Neuronal stem cell (in vitro differentiated cells): ENCODE measurements at regions not wholly inside any gene's neighbourhood (a gene's known extent, or its start where the extent isn't known, plus 50 kb on each side); places are given as distances from the start of the nearest gene placed in this dataset.

Source experiments
- DNase-seq: peaks from one replicate; pipeline ENCODE4 v3.0.0-alpha.2; 2013; ENCODE audit warnings: low spot score
- H2AFZ ChIP-seq: one replicate; pipeline ENCODE4 v1.6.1; 2013; ENCODE audit warnings: mild to moderate bottlenecking, low read length, inconsistent platforms
- H2AK5ac ChIP-seq: 2 replicates; pipeline ENCODE4 v1.6.1; 2013; ENCODE audit warnings: low read depth, mild to moderate bottlenecking, inconsistent platforms, low read length, moderate library complexity, mixed read lengths
- H2BK120ac ChIP-seq: 2 replicates; pipeline ENCODE4 v1.6.1; 2013; ENCODE audit warnings: low read depth, mild to moderate bottlenecking, inconsistent platforms, low read length, moderate library complexity, mixed read lengths
- H2BK12ac ChIP-seq: one replicate; pipeline ENCODE4 v1.6.1; 2013; ENCODE audit warnings: low read length, inconsistent platforms
- H2BK15ac ChIP-seq: 2 replicates; pipeline ENCODE4 v1.6.1; 2013; ENCODE audit warnings: mild to moderate bottlenecking, low read length, inconsistent platforms, mixed read lengths
- H2BK5ac ChIP-seq: one replicate; pipeline ENCODE4 v1.6.1; 2013; ENCODE audit warnings: inconsistent platforms, mild to moderate bottlenecking, low read length, moderate library complexity
- H3K14ac ChIP-seq: one replicate; pipeline ENCODE4 v1.6.1; 2013; ENCODE audit warnings: low read length, inconsistent platforms
- H3K18ac ChIP-seq: 2 replicates; pipeline ENCODE4 v1.6.1; 2013; ENCODE audit warnings: low read length, inconsistent platforms
- H3K23ac ChIP-seq: 2 replicates; pipeline ENCODE4 v1.6.1; 2013; ENCODE audit warnings: low read depth, mild to moderate bottlenecking, mixed read lengths, low read length, inconsistent platforms; ENCODE audit not compliant: poor library complexity
- H3K27ac ChIP-seq: replicated peaks from 3 replicates; pipeline ENCODE4 v1.5.1; 2013; ENCODE audit warnings: low read length, inconsistent platforms
- H3K27me3 ChIP-seq, 3 experiments: 2 replicates each; pipeline ENCODE4 v1.6.1; 2013; ENCODE audit warnings: low read length in 3 of 3, mild to moderate bottlenecking in 2 of 3, inconsistent platforms in 1 of 3, low read depth in 1 of 3, mixed read lengths in 1 of 3, moderate library complexity in 1 of 3; ENCODE audit not compliant: control insufficient read depth in 3 of 3, insufficient read depth in 3 of 3
- H3K36me3 ChIP-seq, 2 donors: replicated peaks in 1 of 2; 2 replicates each; pipeline ENCODE4 v1.6.1; 2013; ENCODE audit warnings: low read length in 2 of 2; ENCODE audit not compliant: control insufficient read depth in 2 of 2, insufficient read depth in 2 of 2
- H3K4ac ChIP-seq: 2 replicates; pipeline ENCODE4 v1.6.1; 2013; ENCODE audit warnings: inconsistent platforms, mild to moderate bottlenecking, low read length, moderate library complexity
- H3K4me1 ChIP-seq, 2 donors: 1 replicate in 1 of 2; 2 replicates in 1 of 2; pipeline ENCODE4 v1.6.1; 2013; ENCODE audit warnings: low read length in 2 of 2, low read depth in 1 of 2; ENCODE audit not compliant: control insufficient read depth in 2 of 2, insufficient read depth in 1 of 2
- H3K4me2 ChIP-seq: one replicate; pipeline ENCODE4 v1.6.1; 2013; ENCODE audit warnings: mild to moderate bottlenecking, low read length, inconsistent platforms; ENCODE audit not compliant: insufficient read depth, poor library complexity, severe bottlenecking
- H3K4me3 ChIP-seq, 2 donors: 2 replicates each; pipeline ENCODE4 v1.5.1; 2013; ENCODE audit warnings: low read length in 2 of 2, mild to moderate bottlenecking in 2 of 2, inconsistent platforms in 1 of 2, moderate library complexity in 1 of 2
- H3K79me1 ChIP-seq: one replicate; pipeline ENCODE4 v1.6.1; 2013; ENCODE audit warnings: low read depth, mild to moderate bottlenecking, inconsistent platforms, low read length, moderate library complexity
- H3K9ac ChIP-seq: one replicate; pipeline ENCODE4 v1.6.1; 2013; ENCODE audit warnings: mild to moderate bottlenecking, low read depth, low read length, inconsistent platforms; ENCODE audit not compliant: poor library complexity
- H3K9me3 ChIP-seq, 2 donors: replicated peaks in 1 of 2; 2 replicates each; pipeline versions ENCODE3 to v1.6.1; 2013; ENCODE audit warnings: low read length in 2 of 2, mild to moderate bottlenecking in 2 of 2, inconsistent platforms in 1 of 2, low read depth in 1 of 2, mixed read lengths in 1 of 2, moderate library complexity in 1 of 2; ENCODE audit not compliant: control insufficient read depth in 2 of 2, insufficient read depth in 1 of 2
- H4K8ac ChIP-seq: one replicate; pipeline ENCODE4 v1.6.1; 2013; ENCODE audit warnings: low read depth, mild to moderate bottlenecking, inconsistent platforms, low read length, moderate library complexity
- H4K91ac ChIP-seq: one replicate; pipeline ENCODE4 v1.6.1; 2013; ENCODE audit warnings: low read length, low read depth, mild to moderate bottlenecking, inconsistent platforms; ENCODE audit not compliant: poor library complexity
- WGBS, 2 donors: extraction: QIAGEN DNeasy Blood & Tissue Kit; methylation state at CpG; one replicate each; pipeline ENCODE4 v1.1.7; 2013; ENCODE audit warnings: missing lambda C conversion rate in 2 of 2, mixed read lengths in 1 of 2; ENCODE audit not compliant: insufficient read length in 2 of 2, insufficient replicate concordance in 1 of 2; ENCODE audit errors: extremely low coverage in 2 of 2; 5-methylcytosine and 5-hydroxymethylcytosine counted together

DNA sequence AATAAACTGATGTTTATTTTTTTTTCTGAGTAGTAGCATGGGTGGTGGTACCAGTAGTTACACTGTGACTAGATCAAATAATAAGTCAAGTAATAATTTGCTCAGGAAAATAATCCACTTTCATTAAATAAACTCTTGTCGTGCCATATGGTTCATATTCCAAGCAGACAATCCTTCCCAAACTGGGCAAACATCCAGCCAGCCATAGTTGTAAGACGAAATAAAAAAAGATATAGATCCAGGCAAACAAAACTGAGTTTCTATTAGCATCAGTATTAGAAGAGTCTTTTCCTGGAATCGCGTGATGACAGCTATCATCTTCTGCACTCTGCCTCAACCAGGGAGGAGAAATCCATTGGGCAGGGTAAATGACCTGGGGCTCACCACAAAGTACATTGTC lies 508.4 kb upstream of the GOT2 start:
- H2BK12ac ChIP-seq: no peak overlapping the region
- H3K14ac ChIP-seq: no peak overlapping the region
- H3K79me1 ChIP-seq: no peaks in the 10 kb centered on the region
- no peak for DNase-seq
- no peak overlapping the region for H4K8ac ChIP-seq
- H3K9ac ChIP-seq: no peak overlapping the region
- no peaks in the 10 kb centered on the region for H3K27me3 ChIP-seq
- H3K4me2 ChIP-seq: no peak overlapping the region
- no peaks in the 10 kb centered on the region for H3K36me3 ChIP-seq
- no peak overlapping the region for H4K91ac ChIP-seq
- H3K4ac ChIP-seq: no peak overlapping the region
- no peak overlapping the region for H3K18ac ChIP-seq
- H2AK5ac ChIP-seq: no peak overlapping the region
- no peak overlapping the region for H2AFZ ChIP-seq
- H3K4me1 ChIP-seq: peaks cover 0 to 3% of the 10 kb centered on the region in 2 donors
- H3K23ac ChIP-seq: no peak overlapping the region
- no peaks in the 10 kb centered on the region for H3K9me3 ChIP-seq
- H3K27ac ChIP-seq: no peak overlapping the region
- no peak overlapping the region for H3K4me3 ChIP-seq
- H2BK5ac ChIP-seq: no peak overlapping the region
- H2BK15ac ChIP-seq: no peak overlapping the region
- WGBS, 2 donors: no CpG with 5 or more reads among the region's 4 CpGs
- H2BK120ac ChIP-seq: no peak overlapping the region

DNA sequence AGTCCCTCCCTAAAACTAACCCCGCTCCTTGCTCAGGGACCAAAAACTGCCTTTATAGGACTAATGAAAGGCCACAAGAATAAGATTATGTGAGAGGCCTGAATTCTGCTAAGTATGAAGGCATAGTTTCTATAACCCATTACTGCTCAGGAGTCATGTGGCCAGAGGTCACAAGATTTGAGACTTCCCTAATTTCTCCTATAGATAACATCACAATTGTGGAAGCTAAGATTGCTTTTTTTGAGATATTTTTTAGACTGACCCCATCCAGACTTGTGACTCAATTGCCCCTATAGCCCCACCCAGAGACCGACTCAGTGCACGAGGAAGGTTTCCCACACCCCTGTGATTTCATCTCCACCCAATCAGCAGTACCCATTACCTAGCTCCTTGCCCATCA lies 504.1 kb upstream of the GOT2 start:
- no peak overlapping the region for H3K4me2 ChIP-seq
- H3K23ac ChIP-seq: no peak overlapping the region
- H2BK120ac ChIP-seq: no peak overlapping the region
- no peak overlapping the region for H3K14ac ChIP-seq
- no peak overlapping the region for H3K9ac ChIP-seq
- no peaks in the 10 kb centered on the region for H3K9me3 ChIP-seq
- no peak for DNase-seq
- no peaks in the 10 kb centered on the region for H3K36me3 ChIP-seq
- no peak overlapping the region for H2AFZ ChIP-seq
- no peak overlapping the region for H2BK5ac ChIP-seq
- no peak overlapping the region for H3K27ac ChIP-seq
- no peak overlapping the region for H2AK5ac ChIP-seq
- no peak overlapping the region for H2BK15ac ChIP-seq
- H3K4ac ChIP-seq: no peak overlapping the region
- no peak overlapping the region for H2BK12ac ChIP-seq
- H4K91ac ChIP-seq: no peak overlapping the region
- no peaks in the 10 kb centered on the region for H3K27me3 ChIP-seq
- H3K79me1 ChIP-seq: no peaks in the 10 kb centered on the region
- no peak overlapping the region for H4K8ac ChIP-seq
- no peak overlapping the region for H3K18ac ChIP-seq
- no peak overlapping the region for H3K4me3 ChIP-seq
- H3K4me1 ChIP-seq: peaks cover 0 to 3% of the 10 kb centered on the region in 2 donors
- WGBS, 2 donors: no CpG with 5 or more reads among the region's 3 CpGs

DNA sequence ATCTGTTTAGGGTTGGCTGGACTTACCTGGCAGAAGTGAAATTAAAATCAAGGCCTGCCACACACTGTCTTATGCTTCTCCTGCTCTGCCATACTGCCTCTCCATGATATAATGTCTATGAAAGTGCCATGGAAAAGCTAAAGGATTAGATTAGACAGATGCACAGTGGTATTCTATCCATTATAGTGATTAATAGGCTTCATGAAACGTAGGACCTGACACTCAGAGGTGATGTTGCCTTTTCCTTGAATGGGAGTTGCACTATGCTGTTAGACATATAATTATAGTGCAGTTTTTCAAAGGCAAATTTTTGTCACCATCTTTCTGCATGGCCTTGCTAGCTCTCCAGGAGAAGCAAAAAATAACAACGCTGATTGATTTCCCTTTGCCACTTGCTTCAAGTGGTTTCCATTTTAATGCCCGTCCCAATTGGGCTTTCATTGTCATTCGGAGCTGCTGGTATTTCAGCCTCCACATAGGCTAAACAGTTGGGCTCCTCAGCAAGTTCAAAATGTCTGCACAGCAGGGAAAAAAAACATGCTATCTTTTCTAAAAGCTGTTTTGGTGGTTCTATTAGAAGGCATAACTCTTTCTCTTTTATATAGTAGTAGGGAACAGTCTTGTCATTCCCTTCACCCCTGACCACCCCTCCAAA lies 502.8 kb upstream of the GOT2 start:
- H3K9ac ChIP-seq: no peak overlapping the region
- H3K9me3 ChIP-seq: no peaks in the 10 kb centered on the region
- H3K18ac ChIP-seq: no peak overlapping the region
- H2BK15ac ChIP-seq: no peak overlapping the region
- no peak overlapping the region for H4K91ac ChIP-seq
- no CpG with 5 or more reads among the region's 4 CpGs for WGBS, 2 donors
- H3K4me3 ChIP-seq: no peak overlapping the region
- H2AFZ ChIP-seq: no peak overlapping the region
- H3K27me3 ChIP-seq: no peaks in the 10 kb centered on the region
- H3K27ac ChIP-seq: no peak overlapping the region
- peaks cover 0 to 3% of the 10 kb centered on the region in 2 donors for H3K4me1 ChIP-seq
- no peaks in the 10 kb centered on the region for H3K36me3 ChIP-seq
- no peak overlapping the region for H3K23ac ChIP-seq
- H3K14ac ChIP-seq: no peak overlapping the region
- DNase-seq: no peak
- no peak overlapping the region for H3K4ac ChIP-seq
- H2BK12ac ChIP-seq: no peak overlapping the region
- no peak overlapping the region for H2BK5ac ChIP-seq
- H3K4me2 ChIP-seq: no peak overlapping the region
- no peak overlapping the region for H2BK120ac ChIP-seq
- no peak overlapping the region for H2AK5ac ChIP-seq
- H4K8ac ChIP-seq: no peak overlapping the region
- H3K79me1 ChIP-seq: no peaks in the 10 kb centered on the region

DNA sequence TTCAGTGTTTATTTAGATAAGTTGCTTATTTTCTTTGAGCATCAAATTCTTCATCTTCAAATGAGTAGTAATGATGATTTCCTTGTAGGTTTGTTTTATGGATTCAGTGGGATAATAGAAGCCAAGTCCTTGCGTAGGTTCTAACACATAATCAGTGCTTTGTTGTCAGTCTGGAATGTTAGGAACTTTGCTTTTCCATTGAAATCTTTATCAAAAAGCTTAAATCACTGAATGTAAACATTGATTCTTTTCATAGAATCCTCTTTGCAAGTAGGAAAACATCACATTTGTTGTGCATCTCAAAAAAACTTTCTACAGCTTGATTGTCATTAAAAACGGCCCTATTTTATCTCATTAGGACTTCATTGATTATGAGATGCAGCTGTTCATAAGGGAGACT lies 490.3 kb upstream of the GOT2 start:
- H4K91ac ChIP-seq: no peak overlapping the region
- H2BK5ac ChIP-seq: no peak overlapping the region
- no peak overlapping the region for H3K14ac ChIP-seq
- H2BK120ac ChIP-seq: no peak overlapping the region
- H3K27me3 ChIP-seq: no peaks in the 10 kb centered on the region
- H3K4ac ChIP-seq: no peak overlapping the region
- H3K4me1 ChIP-seq: peaks cover 0 to 2% of the 10 kb centered on the region in 2 donors
- no peaks in the 10 kb centered on the region for H3K36me3 ChIP-seq
- WGBS, 2 donors: no CpG with 5 or more reads among the region's 2 CpGs
- H3K79me1 ChIP-seq: no peaks in the 10 kb centered on the region
- no peak overlapping the region for H4K8ac ChIP-seq
- H3K27ac ChIP-seq: no peak overlapping the region
- H3K4me2 ChIP-seq: no peak overlapping the region
- H2BK15ac ChIP-seq: no peak overlapping the region
- no peaks in the 10 kb centered on the region for H3K9me3 ChIP-seq
- H2AFZ ChIP-seq: no peak overlapping the region
- H2AK5ac ChIP-seq: no peak overlapping the region
- H2BK12ac ChIP-seq: no peak overlapping the region
- H3K23ac ChIP-seq: no peak overlapping the region
- no peak for DNase-seq
- no peak overlapping the region for H3K9ac ChIP-seq
- no peak overlapping the region for H3K4me3 ChIP-seq
- H3K18ac ChIP-seq: no peak overlapping the region
